NCI-H345 (cell line): ENCODE measurements at regions not wholly inside any gene's neighbourhood (a gene's known extent, or its start where the extent isn't known, plus 50 kb on each side); places are given as distances from the start of the nearest gene placed in this dataset.

Experiments
- DNase-seq: peaks from one replicate; lab custom pipeline; 2025; lab: John Stamatoyannopoulos, UW

GRCh38 chr20:50258790-50259483 is 68.3 kb downstream of the CEBPB start:
- DNase-seq, result no peak

DNA sequence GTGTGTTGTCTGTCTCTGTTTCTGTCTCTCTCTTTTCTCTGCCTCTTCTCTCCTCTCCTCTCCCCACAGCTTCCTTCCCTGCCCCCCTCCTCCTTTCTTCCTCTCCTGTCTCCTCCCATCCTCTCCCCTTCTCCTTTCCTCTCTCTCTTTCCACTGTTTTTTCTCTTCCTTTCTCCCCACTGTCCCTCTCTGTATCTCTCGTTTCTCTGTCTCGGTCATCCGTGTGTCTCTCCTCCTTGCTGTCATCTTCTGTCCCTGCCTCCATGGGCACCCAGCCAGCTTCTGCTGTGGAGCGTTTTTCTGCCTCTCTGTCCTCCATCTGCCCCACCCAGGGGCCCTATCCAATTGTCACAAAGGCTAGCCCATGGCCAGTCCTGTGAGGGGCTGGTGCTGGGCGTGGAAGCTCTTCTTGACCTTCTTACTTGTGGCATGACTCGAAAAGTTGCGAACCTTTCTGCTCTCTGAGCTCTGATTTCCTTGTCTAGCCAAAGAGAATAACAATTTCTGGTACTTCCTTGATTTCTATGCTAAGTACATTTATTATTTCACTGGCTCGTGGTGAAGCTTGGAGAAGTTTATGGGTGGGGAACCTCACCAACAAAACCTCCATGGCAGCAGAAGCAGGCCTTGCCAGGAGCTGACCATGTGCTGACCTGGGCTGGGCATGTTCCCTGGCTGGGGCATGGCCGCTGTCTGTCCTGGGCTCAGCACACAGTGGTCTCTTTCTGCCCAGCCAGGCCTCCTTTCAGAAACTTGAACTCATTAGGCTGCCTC is 69.3 kb downstream of the CEBPB start:
- peak; percentile 30 for DNase-seq

GRCh38 chr20:50260479-50261221 is 70.0 kb downstream of the CEBPB start:
- peak; percentile 61 for DNase-seq

DNA sequence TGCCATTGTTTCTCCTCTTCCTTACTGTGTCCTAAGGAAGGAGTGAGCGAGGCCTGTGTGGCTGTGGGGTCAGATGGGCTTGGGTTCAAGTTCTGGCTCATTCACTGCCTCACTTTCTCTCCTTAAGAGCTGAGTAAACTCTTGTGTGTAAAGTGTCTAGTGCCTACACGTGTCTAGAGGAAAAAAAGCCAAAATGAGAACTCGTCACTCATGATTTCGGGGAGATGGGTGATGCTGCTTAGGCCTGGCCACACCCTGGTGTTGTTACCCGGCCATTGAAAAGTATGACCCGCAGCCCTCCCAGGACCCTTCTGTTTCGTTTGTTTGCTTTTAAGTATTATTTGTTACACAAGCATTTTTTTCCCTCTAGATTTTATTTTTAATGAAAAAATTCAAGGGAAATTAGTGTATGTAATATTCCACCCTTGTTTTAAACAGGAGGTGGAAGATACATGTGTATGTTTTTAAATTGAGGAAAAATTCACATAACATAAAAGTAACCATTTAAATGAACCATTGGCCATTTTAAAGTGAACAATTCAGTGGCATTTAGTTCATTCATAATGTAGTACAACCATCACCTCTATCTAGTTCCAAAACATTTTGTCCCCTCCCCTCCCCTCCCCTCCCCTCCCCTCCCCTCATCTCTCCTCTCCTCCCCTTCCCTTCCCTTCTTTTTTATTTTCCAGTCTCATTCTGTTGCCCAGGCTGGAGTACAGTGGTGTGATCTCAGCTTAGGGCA is 71.0 kb downstream of the CEBPB start:
- no peak for DNase-seq

- DNase-seq, result no peak
These were observed 73.2 kb downstream of the CEBPB start for GRCh38 chr20:50263831-50264230.

GRCh38 chr20:50264534-50265145 is 74.0 kb downstream of the CEBPB start:
- no peak for DNase-seq

GRCh38 chr20:50265245-50265946 is 74.8 kb downstream of the CEBPB start:
- DNase-seq, result no peak

DNA sequence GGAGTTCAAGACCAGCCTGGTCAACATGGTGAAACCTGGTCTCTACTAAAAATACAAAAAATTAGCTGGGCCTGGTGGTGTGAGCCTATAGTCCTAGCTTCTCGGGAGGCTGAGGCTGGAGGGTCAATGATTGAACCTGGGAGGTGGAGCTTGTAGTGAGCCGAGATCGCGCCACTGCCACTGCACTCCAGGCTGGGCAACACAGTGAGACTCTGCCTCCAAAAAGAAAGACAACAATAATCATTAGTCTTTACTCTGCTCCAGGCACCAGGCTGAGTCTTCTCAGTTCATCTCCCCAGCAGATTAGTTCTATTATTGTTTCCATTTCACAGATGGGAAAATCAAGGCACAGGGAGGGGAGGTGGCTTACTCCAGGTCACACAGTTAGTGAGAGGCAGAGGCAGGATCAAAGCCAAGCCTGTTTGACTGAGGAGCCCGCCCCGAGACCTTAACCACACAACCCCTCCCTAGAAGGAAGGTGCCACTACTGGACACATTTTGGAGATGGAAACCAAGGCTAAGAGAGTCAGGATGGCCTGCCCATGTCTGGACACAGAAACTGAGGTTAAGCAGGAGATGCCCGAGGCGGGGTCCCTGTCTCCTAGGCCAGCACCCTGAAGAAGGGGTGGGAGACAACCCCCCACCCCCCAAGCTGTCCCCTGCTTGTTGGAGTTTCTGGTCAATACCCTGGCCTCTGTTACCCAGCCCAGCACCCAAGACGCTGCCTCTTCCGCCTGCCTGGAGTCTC is 75.8 kb downstream of the CEBPB start:
- no peak for DNase-seq

- DNase-seq, result peak; percentile 66
These were observed 76.6 kb downstream of the CEBPB start for GRCh38 chr20:50267041-50267865.

DNA sequence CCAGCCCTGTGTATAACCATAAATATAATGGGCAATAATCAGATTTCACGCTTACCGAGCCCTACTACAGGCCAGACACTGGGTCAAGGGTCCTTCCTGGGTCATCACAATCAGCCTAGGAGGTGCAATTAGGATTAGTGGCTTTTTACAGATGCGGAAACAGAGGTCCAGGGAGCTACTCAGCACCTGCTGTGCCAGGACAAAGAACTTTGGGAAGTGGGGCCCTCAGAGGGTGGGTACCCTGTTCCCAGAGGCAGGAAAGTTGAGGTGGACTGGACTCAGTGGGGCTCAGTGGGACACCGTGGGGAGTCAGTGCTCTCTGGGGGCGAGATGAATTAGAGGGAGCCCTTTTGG is 77.2 kb downstream of the CEBPB start:
- no peak for DNase-seq

- no peak for DNase-seq
These were observed 78.7 kb downstream of the CEBPB start for GRCh38 chr20:50269091-50270033.

DNA sequence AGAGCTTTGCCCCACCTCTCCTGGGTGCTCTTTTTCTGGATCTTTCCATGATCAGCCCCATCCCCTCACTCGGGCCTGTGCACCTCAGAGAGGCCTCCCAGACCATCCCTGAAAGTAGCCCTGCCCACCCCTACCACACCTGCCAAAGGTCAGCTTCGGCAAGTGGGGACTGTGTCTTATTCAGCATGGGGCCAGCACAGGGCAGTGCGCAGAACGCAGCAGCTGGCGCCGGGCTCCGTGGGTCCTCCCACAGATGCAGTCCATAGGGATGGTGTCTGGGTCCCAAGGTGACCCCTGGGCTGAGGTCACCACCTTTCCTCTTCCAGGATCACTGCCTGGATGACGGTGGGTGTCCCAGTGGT is 79.4 kb downstream of the CEBPB start:
- no peak for DNase-seq

GRCh38 chr20:50270569-50270968 is 79.9 kb downstream of the CEBPB start:
- no peak for DNase-seq

GRCh38 chr20:50271176-50271575 is 80.5 kb downstream of the CEBPB start:
- no peak for DNase-seq

DNA sequence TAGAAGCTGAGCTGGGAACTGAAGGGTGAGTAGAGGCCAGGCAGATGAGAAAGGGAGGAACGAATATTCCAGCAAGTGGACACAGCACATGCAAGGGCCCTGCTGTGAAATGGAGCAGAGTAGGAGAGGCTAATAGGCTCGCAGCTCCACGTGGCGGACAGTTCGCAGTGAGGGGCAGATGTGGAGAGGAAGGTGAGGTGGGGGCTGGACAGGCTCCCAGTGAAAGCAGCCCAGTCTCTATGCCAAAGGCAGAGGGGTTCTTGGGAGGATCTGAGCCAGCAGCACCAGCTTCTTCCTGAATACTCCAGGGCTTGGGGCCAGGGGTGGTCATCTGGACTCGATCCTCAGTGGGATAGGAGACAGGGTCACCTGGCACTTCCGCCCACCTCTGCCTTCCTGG is 81.0 kb downstream of the CEBPB start:
- DNase-seq, result no peak

GRCh38 chr20:50272030-50272723 is 81.5 kb downstream of the CEBPB start:
- DNase-seq, result no peak

GRCh38 chr20:50272724-50273446 is 82.3 kb downstream of the CEBPB start:
- no peak for DNase-seq
